Activated naive CD4-positive, alpha-beta T cell treated with Interleukin-2 at 50 U/mL for 16 hours (primary cell): ENCODE measurements at regions not wholly inside any gene's neighbourhood (a gene's known extent, or its start where the extent isn't known, plus 50 kb on each side); places are given as distances from the start of the nearest gene placed in this dataset.

ENCODE experiments used
- DNase-seq: peaks from one replicate; pipeline ENCODE4 v3.0.0-alpha.2; 2020

- no peak for DNase-seq
Observed at GRCh38 chr5:56617998-56618397, 197.4 kb upstream of the MAP3K1 start.

- no peak for DNase-seq
Observed at GRCh38 chr5:56616454-56617160, 198.7 kb upstream of the MAP3K1 start.

GRCh38 chr5:56615361-56616153, 199.8 kb upstream of the MAP3K1 start:
- no peak for DNase-seq

GRCh38 chr5:56612759-56613158, 202.6 kb upstream of the MAP3K1 start:
- no peak for DNase-seq

- no peak for DNase-seq
Observed at GRCh38 chr5:56612353-56612752, 203.0 kb upstream of the MAP3K1 start.

- DNase-seq: peak; percentile 39
Observed at GRCh38 chr5:56610093-56610698, 205.2 kb upstream of the MAP3K1 start.

GRCh38 chr5:56608217-56608925, 207.0 kb upstream of the MAP3K1 start:
- no peak for DNase-seq

- no peak for DNase-seq
Observed at GRCh38 chr5:56607551-56607950, 207.8 kb upstream of the MAP3K1 start.

GRCh38 chr5:56607074-56607473, 208.3 kb upstream of the MAP3K1 start:
- no peak for DNase-seq

- no peak for DNase-seq
Observed at GRCh38 chr5:56606192-56606591, 209.2 kb upstream of the MAP3K1 start.

- no peak for DNase-seq
Observed at GRCh38 chr5:56605231-56605630, 210.1 kb upstream of the MAP3K1 start.

- DNase-seq: no peak
Observed at GRCh38 chr5:56601641-56602071, 213.7 kb upstream of the MAP3K1 start.

- DNase-seq: no peak
Observed at GRCh38 chr5:56598941-56599340, 216.4 kb upstream of the MAP3K1 start.

GRCh38 chr5:56596155-56596554, 219.2 kb upstream of the MAP3K1 start:
- DNase-seq: no peak

- DNase-seq: no peak
Observed at GRCh38 chr5:56595566-56595965, 219.8 kb upstream of the MAP3K1 start.

GRCh38 chr5:56594792-56595191, 220.6 kb upstream of the MAP3K1 start:
- no peak for DNase-seq

- no peak for DNase-seq
Observed at GRCh38 chr5:56591081-56591480, 224.3 kb upstream of the MAP3K1 start.

GRCh38 chr5:56589481-56589860, 225.9 kb upstream of the MAP3K1 start:
- DNase-seq: no peak

- DNase-seq: peak; percentile 46
Observed at GRCh38 chr5:56588636-56589480, 226.5 kb upstream of the MAP3K1 start.

GRCh38 chr5:56588131-56588487, 227.2 kb upstream of the MAP3K1 start:
- DNase-seq: no peak

- DNase-seq: no peak
Observed at GRCh38 chr5:56587381-56588130, 227.8 kb upstream of the MAP3K1 start.
